ENCODE measurements at regions not wholly inside any gene's neighbourhood (a gene's known extent, or its start where the extent isn't known, plus 50 kb on each side); places are given as distances from the start of the nearest gene placed in this dataset.

- TF ChIP-seq CTCF (IDR thresholded peaks at IDR 0.05; ENCODE audit: low read depth, low read length, missing control alignments), result no peak
- H3K4me3 ChIP-seq (ENCODE audit: low read depth, low read length), result no peak overlapping the region
- DNase-seq (ENCODE audit: low read depth), result no peak
Measured at GRCh38 chrX:8083286-8083685, 87.8 kb downstream of the VCX2 start.

GRCh38 chrX:8075636-8076035 is 95.4 kb downstream of the VCX2 start:
- no peak for DNase-seq (ENCODE audit: low read depth)
- H3K4me3 ChIP-seq (ENCODE audit: low read depth, low read length), result no peak overlapping the region
- no peak for TF ChIP-seq CTCF (IDR thresholded peaks at IDR 0.05; ENCODE audit: low read depth, low read length, missing control alignments)

GRCh38 chrX:8067754-8068462 is 103.2 kb downstream of the VCX2 start:
- H3K4me3 ChIP-seq (ENCODE audit: low read depth, low read length), result no peak overlapping the region
- TF ChIP-seq CTCF (IDR thresholded peaks at IDR 0.05; ENCODE audit: low read depth, low read length, missing control alignments), result no peak
- DNase-seq (ENCODE audit: low read depth), result no peak

- no peak overlapping the region for H3K4me3 ChIP-seq (ENCODE audit: low read depth, low read length)
- DNase-seq (ENCODE audit: low read depth), result no peak
- no peak for TF ChIP-seq CTCF (IDR thresholded peaks at IDR 0.05; ENCODE audit: low read depth, low read length, missing control alignments)
Measured at GRCh38 chrX:8052909-8053308, 118.2 kb downstream of the VCX2 start.

- TF ChIP-seq CTCF (IDR thresholded peaks at IDR 0.05; ENCODE audit: low read depth, low read length, missing control alignments), result no peak
- DNase-seq (ENCODE audit: low read depth), result no peak
- no peak overlapping the region for H3K4me3 ChIP-seq (ENCODE audit: low read depth, low read length)
Measured at GRCh38 chrX:8049827-8050226, 121.2 kb downstream of the VCX2 start.

- no peak for TF ChIP-seq CTCF (IDR thresholded peaks at IDR 0.05; ENCODE audit: low read depth, low read length, missing control alignments)
- H3K4me3 ChIP-seq (ENCODE audit: low read depth, low read length), result no peak overlapping the region
- DNase-seq (ENCODE audit: low read depth), result no peak
Measured at GRCh38 chrX:8048466-8048865, 121.3 kb upstream of the PNPLA4 start.

- no peak overlapping the region for H3K4me3 ChIP-seq (ENCODE audit: low read depth, low read length)
- DNase-seq (ENCODE audit: low read depth), result no peak
- no peak for TF ChIP-seq CTCF (IDR thresholded peaks at IDR 0.05; ENCODE audit: low read depth, low read length, missing control alignments)
Measured at GRCh38 chrX:8044947-8045346, 117.7 kb upstream of the PNPLA4 start.

Measured in GM12864 (cell line).